ENCODE measurements at regions not wholly inside any gene's neighbourhood (a gene's known extent, or its start where the extent isn't known, plus 50 kb on each side); places are given as distances from the start of the nearest gene placed in this dataset.

DNA sequence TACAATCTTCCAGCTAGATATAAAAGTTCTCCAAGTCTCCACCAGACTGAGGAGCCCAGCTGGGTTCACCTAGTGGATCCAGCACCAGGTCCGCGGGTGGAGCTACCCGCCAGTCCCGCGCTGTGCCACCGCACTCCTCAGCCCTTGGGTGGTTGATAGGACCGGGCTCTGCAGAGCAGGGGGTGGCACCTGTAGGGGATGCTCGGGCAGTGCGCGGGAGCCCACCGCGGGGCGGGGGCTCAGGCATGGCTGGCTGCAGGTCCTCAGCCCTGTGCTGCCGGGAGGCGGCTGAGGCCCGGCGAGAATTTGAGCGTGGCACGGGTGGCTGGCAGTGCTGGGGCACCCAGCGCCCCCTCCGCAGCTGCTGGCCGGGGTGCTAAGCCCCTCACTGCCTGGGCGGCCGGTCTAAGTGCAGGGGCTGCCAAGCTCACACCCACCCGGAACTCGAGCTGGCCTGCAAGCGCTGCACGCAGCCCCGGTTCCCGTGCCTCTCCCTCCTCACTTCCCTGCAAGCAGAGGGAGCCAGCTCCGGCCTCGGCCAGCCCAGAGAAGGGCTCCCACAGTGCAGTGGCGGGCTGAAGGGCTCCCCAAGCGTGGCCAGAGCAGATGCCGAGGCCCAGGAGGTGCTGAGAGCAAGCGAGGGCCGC is 542.8 kb upstream of the PCDH9 start:
- Mint-ChIP-seq H3K4me1 (no peaks in the 10 kb centered on the region), H3K4me3 (no peak overlapping the region), H3K27me3 (no peaks in the 10 kb centered on the region), H3K36me3 (ENCODE audit: low read depth) (no peaks in the 10 kb centered on the region), H3K27ac (no peak overlapping the region), H3K9me3 (peaks cover 10% of the 10 kb centered on the region)
- no peak for ATAC-seq (replicated peaks)

DNA sequence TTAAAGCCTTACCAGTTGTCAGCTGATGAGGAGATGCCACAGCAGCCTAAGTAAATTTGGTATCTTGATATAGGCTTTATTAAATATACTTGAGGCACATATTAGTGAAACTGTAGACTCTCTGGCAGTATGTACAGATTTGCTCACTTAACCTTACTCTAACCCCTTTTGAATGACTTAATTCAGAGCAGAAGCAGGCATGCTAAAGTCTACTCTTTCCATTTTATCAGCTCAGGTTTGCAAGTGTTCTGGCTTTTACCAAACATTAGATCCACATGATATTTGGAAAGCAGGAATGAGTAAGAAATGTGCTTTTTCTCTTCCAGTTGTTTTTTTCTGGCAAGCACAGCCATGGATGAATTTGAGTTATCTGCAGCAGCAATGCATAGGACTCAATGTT is 541.0 kb upstream of the PCDH9 start:
- H3K27ac Mint-ChIP-seq = no peak overlapping the region
- H3K27me3 Mint-ChIP-seq = no peaks in the 10 kb centered on the region

DNA sequence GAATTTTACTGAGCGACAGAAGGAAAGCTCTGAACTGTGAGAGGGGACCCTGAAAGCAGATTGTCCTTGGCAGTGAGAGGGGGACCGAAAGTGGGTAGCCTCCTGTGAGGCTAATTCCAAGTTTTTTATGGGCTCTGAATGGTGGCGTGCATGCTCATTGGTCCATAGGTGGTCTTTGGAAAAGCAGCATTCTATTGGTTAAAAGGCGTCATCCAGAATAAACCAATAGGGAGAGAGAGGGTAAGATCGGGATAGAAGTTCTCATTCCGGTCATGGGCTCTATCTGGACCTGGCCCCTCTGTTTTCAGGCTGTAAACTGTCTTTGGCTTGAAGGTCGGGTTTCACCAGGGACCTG is 539.8 kb upstream of the PCDH9 start:
- H3K9me3 Mint-ChIP-seq = peaks cover 13% of the 10 kb centered on the region

More for the DNA sequence above, 541.0 kb upstream of the PCDH9 start:
- ATAC-seq (replicated peaks) = no peak
- H3K4me1 Mint-ChIP-seq = no peaks in the 10 kb centered on the region
- no peak overlapping the region for H3K4me3 Mint-ChIP-seq
- H3K9me3 Mint-ChIP-seq = peaks cover 10% of the 10 kb centered on the region
- no peaks in the 10 kb centered on the region for H3K36me3 Mint-ChIP-seq (ENCODE audit: low read depth)

DNA sequence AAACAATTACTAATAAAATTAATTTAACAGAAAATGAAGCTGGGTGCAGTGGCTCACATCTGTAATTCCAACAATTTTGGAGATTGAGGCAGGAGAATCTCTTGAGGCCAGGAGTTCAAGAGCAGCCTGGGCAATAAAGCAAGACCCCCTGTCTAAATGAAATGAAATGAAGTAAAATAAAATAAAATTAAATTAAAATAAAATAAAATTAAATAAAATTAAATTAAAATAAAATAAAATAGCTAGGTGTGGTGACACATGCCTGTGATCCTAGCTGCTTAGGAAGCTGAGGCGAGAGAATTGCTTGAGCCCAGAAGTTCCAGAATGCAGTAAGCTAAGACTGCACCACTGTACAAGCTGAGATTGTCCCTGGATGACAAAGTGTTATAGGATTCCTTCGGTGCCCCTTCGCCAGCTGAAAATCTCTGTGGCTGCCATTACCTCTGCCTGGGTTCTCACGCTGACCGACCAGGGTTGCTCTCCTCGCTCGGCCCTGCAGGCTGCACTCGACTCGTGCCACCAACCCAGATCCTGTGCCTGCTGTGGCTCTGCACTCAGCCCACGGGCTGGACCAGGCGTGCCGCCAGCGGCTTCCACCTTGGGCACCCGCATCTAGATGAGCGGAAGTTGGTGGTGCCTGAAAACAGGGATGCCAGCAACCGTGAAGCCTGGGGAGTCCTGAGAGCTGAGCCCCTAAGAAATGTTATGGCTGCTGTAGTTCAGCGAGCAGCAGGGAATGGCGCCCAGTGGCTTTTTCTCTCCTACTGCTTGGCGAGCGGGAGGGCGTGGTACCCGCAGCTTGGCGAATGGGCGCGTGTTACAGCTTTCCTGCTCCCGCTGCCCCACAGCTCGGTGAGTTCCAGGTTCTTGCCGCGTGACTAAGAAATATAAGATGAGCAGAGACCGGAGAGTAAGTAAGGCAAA is 539.2 kb upstream of the PCDH9 start:
- no peak for ATAC-seq (replicated peaks)

More for the DNA sequence above, 539.8 kb upstream of the PCDH9 start:
- H3K4me3 Mint-ChIP-seq = no peak overlapping the region
- H3K27ac Mint-ChIP-seq = no peak overlapping the region
- no peaks in the 10 kb centered on the region for H3K4me1 Mint-ChIP-seq
- ATAC-seq (replicated peaks) = no peak
- H3K27me3 Mint-ChIP-seq = no peaks in the 10 kb centered on the region
- H3K36me3 Mint-ChIP-seq (ENCODE audit: low read depth) = no peaks in the 10 kb centered on the region

DNA sequence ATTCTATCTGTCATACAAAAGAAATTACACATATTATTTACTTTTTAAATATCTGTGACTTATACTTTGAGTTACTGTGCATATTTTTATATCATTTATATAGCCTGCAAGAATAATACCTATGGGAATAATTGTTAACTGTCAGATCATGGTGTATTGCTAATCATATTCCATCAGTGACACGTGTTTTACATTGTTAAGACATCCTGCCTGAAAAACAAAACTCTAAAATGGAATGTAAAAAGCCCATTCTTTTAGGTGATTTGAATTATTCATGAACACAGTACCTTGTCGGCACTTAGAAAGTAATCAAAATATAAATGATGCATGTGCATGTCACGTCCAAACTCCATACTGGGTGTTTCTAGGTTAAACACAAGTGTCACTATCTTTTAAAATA is 533.8 kb upstream of the PCDH9 start:
- no peak for ATAC-seq (replicated peaks)
- H3K9me3 Mint-ChIP-seq = peaks cover 7% of the 10 kb centered on the region
- no peak overlapping the region for H3K27ac Mint-ChIP-seq
- no peaks in the 10 kb centered on the region for H3K36me3 Mint-ChIP-seq (ENCODE audit: low read depth)
- H3K4me3 Mint-ChIP-seq = no peak overlapping the region
- H3K4me1 Mint-ChIP-seq = no peaks in the 10 kb centered on the region
- H3K27me3 Mint-ChIP-seq = no peaks in the 10 kb centered on the region

More for the DNA sequence above, 539.2 kb upstream of the PCDH9 start:
- Mint-ChIP-seq H3K4me1 (no peaks in the 10 kb centered on the region), H3K27me3 (no peaks in the 10 kb centered on the region), H3K27ac (no peak overlapping the region), H3K36me3 (ENCODE audit: low read depth) (no peaks in the 10 kb centered on the region), H3K9me3 (peaks cover 15% of the 10 kb centered on the region), H3K4me3 (no peak overlapping the region)

DNA sequence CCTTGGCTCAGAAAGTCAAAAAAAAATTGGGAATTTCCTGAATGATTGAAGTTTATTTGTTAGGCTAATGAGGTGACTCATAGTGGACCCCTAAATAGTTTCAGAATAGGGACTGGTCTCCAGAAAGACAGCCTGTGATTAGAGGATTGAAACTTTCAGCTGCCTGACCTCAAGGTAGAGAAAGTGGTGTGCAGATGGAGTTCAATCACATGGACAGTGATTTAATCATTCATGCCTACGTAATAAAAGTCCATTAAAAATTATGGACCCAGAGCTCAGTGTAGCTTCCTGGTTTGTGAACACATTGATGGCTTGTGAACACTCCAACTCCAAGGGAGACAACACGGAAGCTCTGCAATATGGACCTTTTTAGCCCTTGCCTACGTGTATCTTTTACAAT is 533.2 kb upstream of the PCDH9 start:
- Mint-ChIP-seq H3K27ac (no peak overlapping the region), H3K27me3 (no peaks in the 10 kb centered on the region), H3K9me3 (peaks cover 8% of the 10 kb centered on the region), H3K36me3 (ENCODE audit: low read depth) (no peaks in the 10 kb centered on the region), H3K4me3 (no peak overlapping the region), H3K4me1 (no peaks in the 10 kb centered on the region)
- no peak for ATAC-seq (replicated peaks)

DNA sequence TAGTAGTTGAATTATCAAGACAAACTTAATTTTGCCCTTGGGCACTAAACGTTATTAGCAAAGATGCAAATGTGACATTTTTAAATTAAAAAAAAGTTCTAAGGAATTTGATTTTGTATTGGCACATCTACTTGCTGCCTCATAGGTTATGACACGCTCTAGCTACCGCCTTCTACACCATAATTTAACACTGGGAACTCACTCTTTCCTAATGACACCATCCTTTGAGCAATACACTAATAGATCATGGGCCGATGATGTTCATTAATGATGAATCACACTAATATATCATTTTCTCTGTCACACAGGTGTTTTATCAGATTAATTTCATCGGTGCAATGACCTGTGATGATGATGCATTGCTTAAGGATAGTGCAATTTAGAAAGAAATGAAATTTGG is 528.8 kb upstream of the PCDH9 start:
- H3K27ac Mint-ChIP-seq = no peak overlapping the region
- H3K4me1 Mint-ChIP-seq = no peaks in the 10 kb centered on the region
- H3K27me3 Mint-ChIP-seq = no peaks in the 10 kb centered on the region
- ATAC-seq (replicated peaks) = no peak
- H3K9me3 Mint-ChIP-seq = peaks cover 17% of the 10 kb centered on the region
- no peaks in the 10 kb centered on the region for H3K36me3 Mint-ChIP-seq (ENCODE audit: low read depth)
- no peak overlapping the region for H3K4me3 Mint-ChIP-seq

DNA sequence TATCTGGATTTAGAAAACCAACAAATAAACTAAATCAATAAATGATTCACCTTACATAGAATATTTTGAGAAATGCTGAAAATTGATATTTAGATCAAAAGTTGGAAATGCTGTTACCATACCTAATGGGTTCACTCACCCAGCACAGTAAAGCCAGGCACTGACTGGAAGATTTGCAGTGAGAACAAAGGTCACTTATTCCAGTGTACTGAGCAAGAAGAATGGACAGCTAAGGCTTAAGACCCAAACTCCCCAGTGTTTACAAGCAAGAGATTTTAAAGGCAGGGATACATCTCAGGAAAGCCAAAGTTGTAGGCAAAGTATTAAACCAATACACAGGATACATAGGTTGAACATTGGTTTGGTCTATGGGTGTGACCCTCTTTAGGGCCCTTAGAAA is 523.9 kb upstream of the PCDH9 start:
- H3K4me1 Mint-ChIP-seq = no peaks in the 10 kb centered on the region
- ATAC-seq (replicated peaks) = no peak
- no peaks in the 10 kb centered on the region for H3K36me3 Mint-ChIP-seq (ENCODE audit: low read depth)
- H3K27ac Mint-ChIP-seq = no peak overlapping the region
- no peak overlapping the region for H3K4me3 Mint-ChIP-seq
- peaks cover 18% of the 10 kb centered on the region for H3K9me3 Mint-ChIP-seq
- no peaks in the 10 kb centered on the region for H3K27me3 Mint-ChIP-seq

DNA sequence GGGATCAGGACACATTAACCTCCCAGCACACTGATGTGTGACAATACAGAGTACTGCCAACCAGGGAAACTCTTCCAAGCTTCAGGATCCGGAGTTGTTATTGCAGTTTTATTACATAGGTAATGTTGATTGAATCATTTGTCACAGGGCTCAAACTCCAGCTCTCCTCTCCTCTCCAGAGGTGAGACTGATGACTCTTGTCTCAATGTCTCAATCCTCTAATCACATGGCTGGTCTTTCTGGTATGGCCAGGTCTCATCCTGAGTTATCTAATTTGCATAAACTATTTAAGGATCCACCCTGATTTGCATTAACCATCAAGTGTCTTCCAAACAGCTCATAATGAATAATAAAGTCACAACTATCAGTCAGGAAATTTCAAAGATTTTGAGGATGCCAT is 522.6 kb upstream of the PCDH9 start:
- H3K4me3 Mint-ChIP-seq = no peak overlapping the region

DNA sequence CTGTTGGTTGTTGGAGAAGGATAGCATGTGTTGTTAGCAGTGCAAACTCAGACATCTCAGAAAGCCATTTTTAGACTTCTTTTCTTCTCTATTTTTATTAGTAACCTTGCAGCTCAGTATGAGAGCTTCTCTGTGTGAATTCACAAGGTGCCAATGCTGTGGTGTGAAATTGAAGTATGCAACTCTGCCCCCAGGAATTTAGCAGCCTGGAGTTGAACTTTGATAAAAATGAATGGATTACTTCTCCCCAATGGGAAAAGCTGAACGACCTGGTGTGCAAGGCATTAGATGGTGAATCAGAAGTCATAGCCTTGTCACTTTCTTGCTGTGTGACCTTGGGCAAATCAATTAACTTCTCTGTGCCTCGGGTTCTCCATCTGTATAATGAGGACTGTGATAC is 512.3 kb upstream of the PCDH9 start:
- Mint-ChIP-seq H3K9me3 (no peaks in the 10 kb centered on the region), H3K36me3 (ENCODE audit: low read depth) (no peaks in the 10 kb centered on the region), H3K27ac (no peak overlapping the region), H3K4me1 (no peaks in the 10 kb centered on the region), H3K4me3 (no peak overlapping the region), H3K27me3 (no peaks in the 10 kb centered on the region)
- ATAC-seq (replicated peaks) = no peak

More for the DNA sequence above, 522.6 kb upstream of the PCDH9 start:
- H3K9me3 Mint-ChIP-seq = peaks cover 17% of the 10 kb centered on the region
- H3K36me3 Mint-ChIP-seq (ENCODE audit: low read depth) = no peaks in the 10 kb centered on the region
- ATAC-seq (replicated peaks) = no peak
- H3K27ac Mint-ChIP-seq = no peak overlapping the region
- H3K4me1 Mint-ChIP-seq = no peaks in the 10 kb centered on the region
- H3K27me3 Mint-ChIP-seq = no peaks in the 10 kb centered on the region

DNA sequence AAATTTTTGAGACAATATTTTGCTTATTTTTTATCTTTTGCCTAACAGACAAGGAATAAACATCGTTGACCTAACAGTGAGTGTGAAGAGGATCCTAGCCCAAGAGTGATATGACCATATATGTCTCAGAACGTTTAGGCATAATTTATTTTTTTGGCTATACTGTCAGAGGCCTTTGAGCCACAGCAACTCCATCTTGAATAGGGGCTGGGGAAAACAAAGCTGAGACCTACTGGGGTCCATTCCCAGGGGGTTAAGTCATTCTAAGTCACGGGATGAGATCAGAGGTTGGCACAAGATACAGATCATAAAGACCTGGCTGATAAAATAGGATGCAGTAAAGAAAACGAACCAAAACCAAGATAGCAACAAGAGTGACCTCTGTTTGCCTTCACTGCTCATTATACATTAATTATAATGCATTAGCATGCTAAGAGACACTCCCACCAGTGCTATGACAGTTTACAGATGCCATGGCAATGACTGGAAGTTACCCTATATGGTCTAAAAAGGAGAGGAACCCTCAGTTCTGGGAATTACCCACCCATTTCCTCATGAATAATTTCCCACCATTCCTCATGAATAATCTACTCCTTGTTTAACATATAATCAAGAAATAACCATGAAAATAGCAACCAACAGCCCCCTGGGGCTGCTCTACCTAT is 510.9 kb upstream of the PCDH9 start:
- Mint-ChIP-seq H3K4me3 (no peak overlapping the region), H3K36me3 (ENCODE audit: low read depth) (no peaks in the 10 kb centered on the region), H3K4me1 (no peaks in the 10 kb centered on the region), H3K27ac (no peak overlapping the region), H3K27me3 (no peaks in the 10 kb centered on the region), H3K9me3 (no peaks in the 10 kb centered on the region)
- ATAC-seq (replicated peaks) = no peak

DNA sequence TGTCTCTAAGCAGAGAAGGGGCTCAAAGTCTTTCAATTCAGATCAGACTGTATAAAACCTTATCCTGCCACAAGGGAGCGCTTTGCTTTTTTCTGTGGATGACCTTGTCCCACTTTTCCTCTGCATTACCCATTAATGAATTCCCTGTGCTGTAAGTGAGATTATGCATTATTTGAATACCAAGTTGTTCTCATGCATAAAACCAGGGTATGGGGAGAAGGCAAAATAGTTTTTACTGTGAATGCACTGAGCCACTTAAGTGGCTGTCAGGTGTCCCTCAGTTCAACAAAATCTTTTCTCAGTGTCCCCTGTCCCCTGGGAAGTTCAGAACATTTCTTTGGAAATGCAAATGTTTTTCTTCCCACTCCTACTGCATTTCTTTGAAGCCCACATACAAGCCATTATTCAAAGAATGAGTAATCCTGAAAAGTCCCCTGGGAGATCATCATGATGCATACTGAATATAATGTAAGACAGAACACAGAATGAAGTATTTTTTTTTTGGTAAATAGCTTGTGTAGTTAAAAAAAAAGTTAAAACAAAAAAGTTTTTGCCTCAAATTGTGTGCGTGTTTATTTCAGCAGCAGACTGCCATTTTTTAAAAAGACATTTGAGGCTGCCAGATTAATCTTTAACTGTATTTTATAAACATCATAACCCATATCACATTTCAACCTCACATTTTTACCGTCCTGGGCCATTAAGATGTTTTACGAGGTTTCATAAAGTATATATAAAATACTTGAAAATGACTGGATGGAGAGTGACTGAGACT is 506.7 kb upstream of the PCDH9 start:
- H3K27me3 Mint-ChIP-seq = no peaks in the 10 kb centered on the region
- peaks cover 4% of the 10 kb centered on the region for H3K9me3 Mint-ChIP-seq
- no peak for ATAC-seq (replicated peaks)
- no peaks in the 10 kb centered on the region for H3K4me1 Mint-ChIP-seq
- no peak overlapping the region for H3K27ac Mint-ChIP-seq
- H3K4me3 Mint-ChIP-seq = no peak overlapping the region
- H3K36me3 Mint-ChIP-seq (ENCODE audit: low read depth) = no peaks in the 10 kb centered on the region

DNA sequence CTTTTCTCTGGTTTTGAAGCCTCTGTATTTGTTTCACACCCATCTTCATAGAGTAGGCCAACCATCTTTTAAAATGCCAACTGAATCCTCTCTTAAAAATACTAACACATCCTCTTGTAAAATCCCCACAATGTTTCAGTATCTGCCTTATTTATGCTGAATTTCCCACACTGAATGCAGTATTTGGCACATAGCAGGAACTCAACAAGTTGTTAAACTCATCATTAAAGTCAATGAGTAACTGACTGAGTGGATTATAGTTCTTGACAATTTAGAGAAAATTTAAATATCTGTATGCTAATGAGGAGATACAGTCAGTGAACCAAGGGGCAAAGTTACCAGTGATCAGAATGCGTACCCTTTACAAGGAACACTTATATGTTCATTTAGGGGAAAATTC is 505.5 kb upstream of the PCDH9 start:
- Mint-ChIP-seq H3K4me1 (no peaks in the 10 kb centered on the region), H3K4me3 (no peak overlapping the region), H3K9me3 (peaks cover 4% of the 10 kb centered on the region), H3K27me3 (no peaks in the 10 kb centered on the region), H3K36me3 (ENCODE audit: low read depth) (no peaks in the 10 kb centered on the region), H3K27ac (no peak overlapping the region)
- ATAC-seq (replicated peaks) = no peak

DNA sequence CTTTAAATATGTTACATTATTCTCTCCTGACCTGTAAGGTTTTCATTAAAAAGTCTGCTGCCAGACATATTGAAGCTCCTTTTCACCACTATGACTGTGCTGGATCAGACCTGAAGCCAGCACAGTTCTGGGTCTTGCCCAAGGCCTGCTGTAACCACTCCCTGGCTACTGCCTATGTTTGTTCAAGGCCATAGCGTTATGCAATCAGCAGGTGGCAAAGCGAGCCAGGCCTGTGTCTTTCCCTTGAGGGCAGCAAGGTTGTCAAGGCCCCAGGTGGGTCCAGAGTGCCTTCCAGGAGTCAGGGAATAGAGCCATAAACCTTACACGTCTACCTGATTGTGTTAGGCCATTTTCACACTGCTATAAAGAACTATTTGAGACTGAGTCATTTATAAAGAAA is 496.8 kb upstream of the PCDH9 start:
- H3K4me3 Mint-ChIP-seq = no peak overlapping the region
- ATAC-seq (replicated peaks) = no peak
- H3K9me3 Mint-ChIP-seq = peaks cover 12% of the 10 kb centered on the region
- H3K27ac Mint-ChIP-seq = no peak overlapping the region
- no peaks in the 10 kb centered on the region for H3K36me3 Mint-ChIP-seq (ENCODE audit: low read depth)
- no peaks in the 10 kb centered on the region for H3K4me1 Mint-ChIP-seq
- no peaks in the 10 kb centered on the region for H3K27me3 Mint-ChIP-seq

Measured in activated T-helper 17 cell treated with anti-CD3 and anti-CD28 coated beads, Interleukin-2, amount 50 U/mL, for 72 hours (primary cell).